Endothelial cell of umbilical vein (primary cell): ENCODE measurements at regions not wholly inside any gene's neighbourhood (a gene's known extent, or its start where the extent isn't known, plus 50 kb on each side); places are given as distances from the start of the nearest gene placed in this dataset.

Experiments used
- BruUV-seq: library from RNA; stranded (reverse); fragments of 400-500 nt; replicated peaks from 2 replicates; lab custom pipeline; 2021; lab: Mats Ljungman, UMichigan
- CTCF ChIA-PET: fragments of 300-600, 350-600 bp; sonication (Branson Sonifier 250); formaldehyde crosslinking; loops from one replicate; lab custom pipeline; 2021; ENCODE audit warnings: antibody characterized with exemption, inconsistent platforms; lab: Charles Lee
- POLR2A ChIA-PET: fragments of 300-600, 350-600 bp; sonication (Branson Sonifier 250); formaldehyde crosslinking; loops from one replicate; lab custom pipeline; 2021; ENCODE audit warnings: antibody characterized with exemption, inconsistent platforms; lab: Charles Lee
- DNase-seq: peaks from one replicate; pipeline ENCODE4 v3.0.0-alpha.2; 2011; ENCODE audit warnings: low read depth, low spot score
- FAIRE-seq: peaks from 2 replicates; lab custom pipeline; 2011; peaks lifted over from hg19 to GRCh38; lab: Jason Lieb, UNC
- H2AFZ ChIP-seq: 2 replicates; pipeline ENCODE4 v1.6.0; 2012; ENCODE audit warnings: low read depth, low read length, control low read depth, inconsistent platforms
- H3K27ac ChIP-seq: 2 replicates; pipeline ENCODE4 v1.5.1; 2011; ENCODE audit warnings: low read depth, mild to moderate bottlenecking, control low read depth, low read length, moderate library complexity; ENCODE audit not compliant: insufficient read depth
- H3K27me3 ChIP-seq, 2 experiments: 2 replicates each; pipeline versions ENCODE4 v1.6.0 to v1.6.1; 2011; ENCODE audit warnings: low read length in 2 of 2, mixed read lengths in 1 of 2; ENCODE audit not compliant: control insufficient read depth in 2 of 2, insufficient read depth in 2 of 2
- H3K36me3 ChIP-seq, 2 experiments: 2 replicates in 1 of 2; 3 replicates in 1 of 2; pipeline ENCODE4 v1.5.1; 2011; ENCODE audit warnings: low read length in 2 of 2, mild to moderate bottlenecking in 1 of 2, moderate library complexity in 1 of 2; ENCODE audit not compliant: control insufficient read depth in 2 of 2, insufficient read depth in 2 of 2; ENCODE audit errors: extremely low read depth in 1 of 2
- H3K4me1 ChIP-seq: 3 replicates; pipeline ENCODE4 v1.5.1; 2011; ENCODE audit warnings: mild to moderate bottlenecking, low read length; ENCODE audit not compliant: control insufficient read depth, insufficient read depth; ENCODE audit errors: extremely low read depth
- H3K4me2 ChIP-seq: 2 replicates; pipeline ENCODE4 v1.6.1; 2011; ENCODE audit warnings: low read length, control low read depth, mixed read lengths; ENCODE audit not compliant: insufficient read depth
- H3K4me3 ChIP-seq, 3 experiments: fragments of 200-600 bp in 1 of 3; sonication (generic), shearing (Covaris generic) in 1 of 3; replicated peaks in 1 of 3; 2 replicates each; pipeline ENCODE4 v1.5.1; 2011 to 2016; ENCODE audit warnings: control low read depth in 3 of 3, low read length in 3 of 3, mild to moderate bottlenecking in 2 of 3, inconsistent platforms in 1 of 3, low read depth in 1 of 3, moderate library complexity in 1 of 3; ENCODE audit not compliant: insufficient read depth in 1 of 3
- H3K79me2 ChIP-seq: 2 replicates; pipeline ENCODE4 v1.6.0; 2012; ENCODE audit warnings: low read length, inconsistent platforms; ENCODE audit not compliant: control insufficient read depth, insufficient read depth
- H3K9ac ChIP-seq: replicated peaks from 2 replicates; pipeline ENCODE3; 2011; ENCODE audit warnings: low read length, control low read depth; ENCODE audit not compliant: insufficient read depth; ENCODE audit errors: extremely low read depth
- H3K9me1 ChIP-seq: replicated peaks from 3 replicates; pipeline ENCODE4 v1.6.0; 2011; ENCODE audit warnings: mild to moderate bottlenecking, low read length; ENCODE audit not compliant: control insufficient read depth, insufficient read depth; ENCODE audit errors: extremely low read depth
- H3K9me3 ChIP-seq: replicated peaks from 2 replicates; pipeline ENCODE4 v1.5.1; 2012; ENCODE audit warnings: low read length, inconsistent platforms; ENCODE audit not compliant: control insufficient read depth, insufficient read depth
- H4K20me1 ChIP-seq: replicated peaks from 2 replicates; pipeline ENCODE3; 2011; ENCODE audit warnings: mild to moderate bottlenecking, low read length; ENCODE audit not compliant: control insufficient read depth, insufficient read depth; ENCODE audit errors: extremely low read depth
- EZH2 ChIP-seq: IDR thresholded peaks from 2 replicates; pipeline ENCODE4 v1.6.1; 2012; ENCODE audit warnings: borderline replicate concordance, low read depth, mild to moderate bottlenecking, moderate library complexity, low read length, inconsistent platforms; ENCODE audit not compliant: severe bottlenecking
- FOS ChIP-seq: IDR thresholded peaks from 2 replicates; pipeline ENCODE4 v1.6.1; 2011; ENCODE audit warnings: mild to moderate bottlenecking, low read length, moderate library complexity, borderline replicate concordance; ENCODE audit not compliant: insufficient read depth
- GATA2 ChIP-seq: IDR thresholded peaks from 2 replicates; pipeline ENCODE4 v1.7.0; 2011; ENCODE audit warnings: low read depth, mild to moderate bottlenecking, moderate library complexity, mixed read lengths, low read length; ENCODE audit not compliant: insufficient read length, insufficient read depth
- JUN ChIP-seq: IDR thresholded peaks from 2 replicates; pipeline ENCODE4 v1.6.1; 2011; ENCODE audit warnings: borderline replicate concordance, low read depth; ENCODE audit not compliant: insufficient read length, insufficient read depth
- MAX ChIP-seq: IDR thresholded peaks from 2 replicates; pipeline ENCODE4 v1.6.1; 2011; ENCODE audit not compliant: insufficient read depth, insufficient read length
- MYC ChIP-seq: IDR thresholded peaks from one replicate; pipeline ENCODE4 v1.6.1; 2011; ENCODE audit warnings: mild to moderate bottlenecking, low read depth, low read length
- POLR2A ChIP-seq: IDR thresholded peaks from 2 replicates; pipeline ENCODE4 v1.6.1; 2012; ENCODE audit warnings: low read depth, mild to moderate bottlenecking, control low read depth, low read length
- POLR2AphosphoS5 ChIP-seq: IDR thresholded peaks from 2 replicates; pipeline ENCODE4 v1.6.1; 2012; ENCODE audit warnings: low read depth, mild to moderate bottlenecking, control low read depth, low read length, moderate library complexity; ENCODE audit not compliant: insufficient read depth
- dilution Hi-C: fragments of 300-500 bp; cut with MboI; formaldehyde crosslinking; loops from one replicate; pipeline ENCODE4 v1.15.0; 2019; ENCODE audit warnings: low sequenced_read_pairs; ENCODE audit not compliant: extremely low pct_ligation_motif_present
- intact Hi-C: fragments of 100-400 bp; cut with micrococcal nuclease; formaldehyde crosslinking; loops from one replicate; pipeline ENCODE4 v1.10.0; 2022
- TF ChIP-seq, protein P1 (sequence below), 2 donors: IDR thresholded peaks; 1 replicate in 1 of 2; 2 replicates in 1 of 2; pipeline ENCODE4 v1.5.1; 2011; ENCODE audit warnings: low read length in 2 of 2, mild to moderate bottlenecking in 2 of 2, moderate library complexity in 2 of 2, control low read depth in 1 of 2, inconsistent platforms in 1 of 2, low read depth in 1 of 2; ENCODE audit not compliant: insufficient read depth in 1 of 2; ENCODE audit errors: extremely low read depth in 1 of 2

GRCh38 chr14:100388103-100389054 is 65.2 kb downstream of the SLC25A47 start:
- CTCF ChIA-PET: interaction anchor here (1.4 to 8.3 kb wide), 4 partner anchors 15 to 264 kb away, joined by 4 to 326 read pairs (median 79); no protein-coding TSS in a partner anchor
- FAIRE-seq (no peak), DNase-seq (no peak)
- Histone ChIP-seq H3K27me3 (no peaks in the 10 kb centered on the region), H3K9ac (no peak overlapping the region), H4K20me1 (no peaks in the 10 kb centered on the region), H3K9me3 (no peaks in the 10 kb centered on the region), H3K4me2 (no peak overlapping the region), H3K79me2 (peaks cover 9% of the 10 kb centered on the region), H3K36me3 (no peaks in the 10 kb centered on the region), H3K4me3 (no peak overlapping the region), H3K4me1 (peaks cover 42% of the 10 kb centered on the region), H2AFZ (no peak overlapping the region), H3K9me1 (no peaks in the 10 kb centered on the region), H3K27ac (no peak overlapping the region)
- POLR2A ChIA-PET: no interaction called here
- no TSS peak for BruUV-seq
- TF ChIP-seq EZH2: no peak
- TF ChIP-seq JUN: no peak
- TF ChIP-seq, protein P1, sequence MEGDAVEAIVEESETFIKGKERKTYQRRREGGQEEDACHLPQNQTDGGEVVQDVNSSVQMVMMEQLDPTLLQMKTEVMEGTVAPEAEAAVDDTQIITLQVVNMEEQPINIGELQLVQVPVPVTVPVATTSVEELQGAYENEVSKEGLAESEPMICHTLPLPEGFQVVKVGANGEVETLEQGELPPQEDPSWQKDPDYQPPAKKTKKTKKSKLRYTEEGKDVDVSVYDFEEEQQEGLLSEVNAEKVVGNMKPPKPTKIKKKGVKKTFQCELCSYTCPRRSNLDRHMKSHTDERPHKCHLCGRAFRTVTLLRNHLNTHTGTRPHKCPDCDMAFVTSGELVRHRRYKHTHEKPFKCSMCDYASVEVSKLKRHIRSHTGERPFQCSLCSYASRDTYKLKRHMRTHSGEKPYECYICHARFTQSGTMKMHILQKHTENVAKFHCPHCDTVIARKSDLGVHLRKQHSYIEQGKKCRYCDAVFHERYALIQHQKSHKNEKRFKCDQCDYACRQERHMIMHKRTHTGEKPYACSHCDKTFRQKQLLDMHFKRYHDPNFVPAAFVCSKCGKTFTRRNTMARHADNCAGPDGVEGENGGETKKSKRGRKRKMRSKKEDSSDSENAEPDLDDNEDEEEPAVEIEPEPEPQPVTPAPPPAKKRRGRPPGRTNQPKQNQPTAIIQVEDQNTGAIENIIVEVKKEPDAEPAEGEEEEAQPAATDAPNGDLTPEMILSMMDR (IDR thresholded peaks at IDR 0.05; ENCODE audit: extremely low read depth in 1 of 2, insufficient read depth in 1 of 2, low read depth in 1 of 2, low read length in 2 of 2): no peak
- no peak for TF ChIP-seq MAX
- TF ChIP-seq GATA2: no peak
- TF ChIP-seq FOS: no peak
- TF ChIP-seq POLR2AphosphoS5: no peak
- TF ChIP-seq POLR2A: no peak
- TF ChIP-seq MYC: no peak
- dilution Hi-C loops (no loop called here), intact Hi-C loops (loop anchor here (5.0 to 10.0 kb wide), 5 partner anchors 159 to 1276 kb away; no protein-coding TSS in a partner anchor)
